ENCODE measurements at regions not wholly inside any gene's neighbourhood (a gene's known extent, or its start where the extent isn't known, plus 50 kb on each side); places are given as distances from the start of the nearest gene placed in this dataset.
"Not testable (repeated sequence)": the region's sequence is repeated elsewhere in the genome, so short reads cannot be mapped to it uniquely, and the experiment has no call there.

- Histone ChIP-seq H3K4me3 (no peak overlapping the region), H3K9me3 (no peaks in the 10 kb centered on the region), H3K36me3 (no peaks in the 10 kb centered on the region), H3K27ac (no peak overlapping the region), H3K4me1 (no peaks in the 10 kb centered on the region), H3K27me3 (no peaks in the 10 kb centered on the region)
- DNase-seq (ENCODE audit: low spot score): no peak
- TF ChIP-seq CTCF (IDR thresholded peaks at IDR 0.05): no peak
These were observed 835.0 kb upstream of the NCAM2 start for GRCh38 chr21:20163167-20163566.

GRCh38 chr21:20167059-20167458 is 831.1 kb upstream of the NCAM2 start:
- Histone ChIP-seq H3K9me3 (no peaks in the 10 kb centered on the region), H3K4me1 (no peaks in the 10 kb centered on the region), H3K36me3 (no peaks in the 10 kb centered on the region), H3K27me3 (no peaks in the 10 kb centered on the region), H3K4me3 (no peak overlapping the region), H3K27ac (no peak overlapping the region)
- DNase-seq (ENCODE audit: low spot score): no peak
- no peak for TF ChIP-seq CTCF (IDR thresholded peaks at IDR 0.05)

GRCh38 chr21:20169812-20170576 is 828.2 kb upstream of the NCAM2 start:
- Histone ChIP-seq H3K9me3 (no peaks in the 10 kb centered on the region), H3K36me3 (no peaks in the 10 kb centered on the region), H3K27ac (no peak overlapping the region), H3K4me1 (no peaks in the 10 kb centered on the region), H3K4me3 (no peak overlapping the region), H3K27me3 (no peaks in the 10 kb centered on the region)
- no peak for TF ChIP-seq CTCF (IDR thresholded peaks at IDR 0.05)
- no peak for DNase-seq (ENCODE audit: low spot score)

- H3K4me3 ChIP-seq: no peak overlapping the region
- H3K4me1 ChIP-seq: no peaks in the 10 kb centered on the region
- no peak for TF ChIP-seq CTCF (IDR thresholded peaks at IDR 0.05)
- no peaks in the 10 kb centered on the region for H3K27me3 ChIP-seq
- no peak overlapping the region for H3K27ac ChIP-seq
- DNase-seq (ENCODE audit: low spot score): no peak
- H3K9me3 ChIP-seq: peaks cover 0 to 7% of the 10 kb centered on the region in 2 donors
- no peaks in the 10 kb centered on the region for H3K36me3 ChIP-seq
These were observed 812.0 kb upstream of the NCAM2 start for GRCh38 chr21:20186186-20186585.

GRCh38 chr21:20187028-20187427 is 811.2 kb upstream of the NCAM2 start:
- no peak for DNase-seq (ENCODE audit: low spot score)
- peaks cover 0 to 7% of the 10 kb centered on the region in 2 donors for H3K9me3 ChIP-seq
- H3K27me3 ChIP-seq: no peaks in the 10 kb centered on the region

GRCh38 chr21:20201323-20201722 is 796.9 kb upstream of the NCAM2 start:
- not testable (repeated sequence) for H3K9me3 ChIP-seq; H3K4me1 ChIP-seq; H3K27ac ChIP-seq; H3K36me3 ChIP-seq; H3K4me3 ChIP-seq; DNase-seq (ENCODE audit: low spot score); H3K27me3 ChIP-seq

More at GRCh38 chr21:20187028-20187427, 811.2 kb upstream of the NCAM2 start:
- no peaks in the 10 kb centered on the region for H3K4me1 ChIP-seq
- H3K36me3 ChIP-seq: no peaks in the 10 kb centered on the region
- H3K27ac ChIP-seq: no peak overlapping the region
- TF ChIP-seq CTCF (IDR thresholded peaks at IDR 0.05): no peak
- H3K4me3 ChIP-seq: no peak overlapping the region

All from right atrium auricular region (tissue), 2 donors.